Hematopoietic multipotent progenitor cell treated with erythropoietin and hydrocortisone succinate and interleukin-3 and kit ligand, for 6 days (in vitro differentiated cells): ENCODE measurements at regions not wholly inside any gene's neighbourhood (a gene's known extent, or its start where the extent isn't known, plus 50 kb on each side); places are given as distances from the start of the nearest gene placed in this dataset.
A peak's percentile ranks its signal among the peaks of the same experiment; 100 is the strongest.
"Not testable (repeated sequence)": the region's sequence is repeated elsewhere in the genome, so short reads cannot be mapped to it uniquely, and the experiment has no call there.

Experiments used
- DNase-seq: peaks from one replicate; pipeline ENCODE4 v3.0.0-alpha.2; 2015

GRCh38 chr4:149116806-149117205 lies 674.6 kb upstream of the NR3C2 start:
- no peak for DNase-seq

GRCh38 chr4:149113804-149114430 lies 671.7 kb upstream of the NR3C2 start:
- no peak for DNase-seq

- DNase-seq = no peak
These were observed 669.9 kb upstream of the NR3C2 start for GRCh38 chr4:149112109-149112508.

- DNase-seq = no peak
These were observed 668.3 kb upstream of the NR3C2 start for GRCh38 chr4:149110481-149110880.

- DNase-seq = no peak
These were observed 666.4 kb upstream of the NR3C2 start for GRCh38 chr4:149108626-149109025.

- DNase-seq = no peak
These were observed 660.6 kb upstream of the NR3C2 start for GRCh38 chr4:149102765-149103164.

- no peak for DNase-seq
These were observed 659.4 kb upstream of the NR3C2 start for GRCh38 chr4:149101649-149102048.

- DNase-seq = no peak
These were observed 653.6 kb upstream of the NR3C2 start for GRCh38 chr4:149095811-149096210.

- no peak for DNase-seq
These were observed 652.8 kb upstream of the NR3C2 start for GRCh38 chr4:149095001-149095400.

GRCh38 chr4:149084144-149084543 lies 641.9 kb upstream of the NR3C2 start:
- DNase-seq = no peak

GRCh38 chr4:149077181-149077580 lies 635.0 kb upstream of the NR3C2 start:
- peak; percentile 55 for DNase-seq

GRCh38 chr4:149076401-149076800 lies 634.2 kb upstream of the NR3C2 start:
- no peak for DNase-seq

GRCh38 chr4:149072384-149072783 lies 630.2 kb upstream of the NR3C2 start:
- no peak for DNase-seq

- no peak for DNase-seq
These were observed 623.5 kb upstream of the NR3C2 start for GRCh38 chr4:149065753-149066152.

GRCh38 chr4:149062997-149063396 lies 620.8 kb upstream of the NR3C2 start:
- no peak for DNase-seq

- DNase-seq = no peak
These were observed 615.4 kb upstream of the NR3C2 start for GRCh38 chr4:149057594-149057993.

- DNase-seq = no peak
These were observed 614.4 kb upstream of the NR3C2 start for GRCh38 chr4:149056615-149057014.

- no peak for DNase-seq
These were observed 613.4 kb upstream of the NR3C2 start for GRCh38 chr4:149055624-149056023.

GRCh38 chr4:149050840-149051239 lies 608.6 kb upstream of the NR3C2 start:
- no peak for DNase-seq

GRCh38 chr4:149048451-149049143 lies 606.4 kb upstream of the NR3C2 start:
- no peak for DNase-seq

- no peak for DNase-seq
These were observed 605.2 kb upstream of the NR3C2 start for GRCh38 chr4:149047368-149047767.

- no peak for DNase-seq
These were observed 603.5 kb upstream of the NR3C2 start for GRCh38 chr4:149045731-149046130.

GRCh38 chr4:149039786-149040185 lies 597.6 kb upstream of the NR3C2 start:
- not testable (repeated sequence) for DNase-seq

GRCh38 chr4:149031399-149031798 lies 589.2 kb upstream of the NR3C2 start:
- peak; percentile 28 for DNase-seq
